GM12892 (cell line): ENCODE measurements at regions not wholly inside any gene's neighbourhood (a gene's known extent, or its start where the extent isn't known, plus 50 kb on each side); places are given as distances from the start of the nearest gene placed in this dataset.

Experiments used
- DNase-seq: peaks from one replicate; pipeline ENCODE4 v3.0.0; 2011; ENCODE audit not compliant: insufficient read length
- FAIRE-seq: peaks from 2 replicates; lab custom pipeline; 2011; peaks lifted over from hg19 to GRCh38; lab: Jason Lieb, UNC
- POLR2A ChIP-seq: IDR thresholded peaks from 2 replicates; pipeline ENCODE4 v1.6.1; 2011; ENCODE audit warnings: low read depth, low read length, control low read depth
- POLR2AphosphoS5 ChIP-seq: IDR thresholded peaks from 2 replicates; pipeline ENCODE4 v1.6.1; 2011; ENCODE audit warnings: low read depth, low read length, control low read depth
- TAF1 ChIP-seq: IDR thresholded peaks from 2 replicates; pipeline ENCODE4 v1.6.1; 2011; ENCODE audit warnings: low read depth, mild to moderate bottlenecking, control low read depth, low read length, borderline replicate concordance

DNA sequence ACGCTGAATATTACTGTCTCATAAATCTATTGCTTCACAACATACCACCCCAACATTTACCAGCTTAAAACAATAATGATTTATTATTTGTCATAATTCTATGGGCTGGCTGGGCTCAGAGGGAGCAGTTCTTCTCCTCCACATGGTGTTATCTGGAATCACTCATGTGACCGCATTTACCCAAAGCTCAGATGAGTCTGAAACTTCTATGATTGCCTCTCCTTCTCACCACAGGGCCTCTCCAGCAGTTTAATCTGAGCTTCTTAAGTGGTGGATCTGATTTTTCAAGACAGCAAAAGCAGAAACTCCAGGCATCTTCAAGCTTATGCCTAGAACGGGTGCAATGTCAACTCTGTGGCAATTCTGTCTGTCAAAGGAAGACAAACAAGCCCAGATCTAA lies 210.3 kb upstream of the ADRA1B start:
- TF ChIP-seq POLR2AphosphoS5 = no peak
- no peak for TF ChIP-seq POLR2A
- no peak for TF ChIP-seq TAF1
- DNase-seq (no peak), FAIRE-seq (no peak)

DNA sequence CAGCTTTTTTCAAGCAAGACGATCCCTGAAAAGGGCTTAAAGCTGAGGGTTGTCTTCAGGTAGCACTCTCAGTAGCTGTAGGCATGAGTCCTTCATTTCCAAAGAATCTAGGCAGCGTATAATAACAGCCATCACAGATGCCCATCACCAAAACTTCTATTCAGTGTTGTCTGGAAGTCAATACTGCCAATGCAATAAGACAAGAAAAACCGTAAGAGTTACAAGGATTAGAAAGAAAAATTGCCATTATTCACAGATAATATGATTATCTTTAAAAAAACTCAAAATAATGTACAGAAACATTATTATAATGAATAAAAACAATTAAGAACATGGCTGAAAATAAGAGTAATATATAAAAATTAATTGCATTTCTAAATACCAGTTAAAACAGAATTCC lies 208.2 kb upstream of the ADRA1B start:
- DNase-seq = no peak
- no peak for FAIRE-seq
- TF ChIP-seq POLR2AphosphoS5 (no peak), POLR2A (no peak), TAF1 (no peak)

DNA sequence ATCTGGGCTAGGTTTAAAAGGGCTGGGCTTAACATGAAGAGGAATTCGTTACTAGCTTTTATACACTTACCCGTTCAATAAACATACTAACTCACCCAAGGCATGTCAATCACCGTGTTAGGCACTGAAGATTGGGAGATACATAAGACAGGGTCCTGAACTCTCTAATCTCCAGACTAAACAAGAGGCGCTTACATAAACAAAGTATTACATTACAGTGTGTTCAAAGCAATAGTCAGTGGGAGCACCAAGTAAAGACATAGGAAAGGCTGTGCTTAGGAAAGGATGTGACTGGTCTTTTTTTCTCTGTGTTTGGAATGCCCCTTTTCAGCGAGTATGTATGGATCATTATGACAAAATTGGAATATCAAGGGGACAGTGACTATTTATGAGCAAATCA lies 203.6 kb upstream of the ADRA1B start:
- TF ChIP-seq POLR2A (no peak), POLR2AphosphoS5 (no peak), TAF1 (no peak)
- DNase-seq (no peak), FAIRE-seq (no peak)

DNA sequence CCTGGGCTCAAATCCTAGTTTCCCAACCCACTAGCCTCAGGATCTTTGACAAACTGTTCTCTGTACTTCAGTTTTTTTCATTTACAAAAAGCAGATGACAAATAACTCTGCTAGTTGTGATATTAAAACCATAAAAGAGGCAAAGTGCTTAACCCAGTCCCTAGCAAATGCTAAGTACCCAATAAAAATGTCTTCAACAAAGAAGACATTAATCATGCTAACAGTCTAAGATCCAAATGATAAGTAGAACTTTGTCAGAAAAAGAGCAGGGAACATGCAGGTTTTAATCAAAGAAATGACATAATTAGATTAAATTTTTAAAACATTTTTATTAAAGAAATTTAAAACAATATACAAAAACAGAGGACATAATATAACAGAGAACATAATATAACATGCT lies 203.0 kb upstream of the ADRA1B start:
- no peak for TF ChIP-seq TAF1
- TF ChIP-seq POLR2AphosphoS5 = no peak
- no peak for TF ChIP-seq POLR2A
- no peak for DNase-seq
- FAIRE-seq = no peak

DNA sequence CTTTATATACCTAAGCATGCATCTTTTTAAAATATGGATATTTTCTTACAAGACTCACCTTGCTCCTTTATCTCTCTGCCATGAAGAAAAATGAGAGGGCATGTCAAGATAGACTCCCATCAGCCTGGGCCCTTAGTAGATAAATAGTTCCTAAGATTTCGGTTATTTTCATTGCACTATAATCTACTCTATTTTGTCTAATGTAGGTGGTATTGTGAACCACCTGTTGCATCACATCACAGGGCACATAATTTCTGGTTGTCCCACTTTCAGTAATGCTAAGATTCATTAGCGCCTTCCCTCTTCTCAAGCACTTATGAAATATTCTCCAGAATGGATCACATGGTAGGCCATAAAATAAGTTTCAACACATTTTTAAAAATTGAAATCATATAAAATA lies 202.5 kb upstream of the ADRA1B start:
- FAIRE-seq (no peak), DNase-seq (no peak)
- no peak for TF ChIP-seq POLR2A
- TF ChIP-seq TAF1 = no peak
- no peak for TF ChIP-seq POLR2AphosphoS5

DNA sequence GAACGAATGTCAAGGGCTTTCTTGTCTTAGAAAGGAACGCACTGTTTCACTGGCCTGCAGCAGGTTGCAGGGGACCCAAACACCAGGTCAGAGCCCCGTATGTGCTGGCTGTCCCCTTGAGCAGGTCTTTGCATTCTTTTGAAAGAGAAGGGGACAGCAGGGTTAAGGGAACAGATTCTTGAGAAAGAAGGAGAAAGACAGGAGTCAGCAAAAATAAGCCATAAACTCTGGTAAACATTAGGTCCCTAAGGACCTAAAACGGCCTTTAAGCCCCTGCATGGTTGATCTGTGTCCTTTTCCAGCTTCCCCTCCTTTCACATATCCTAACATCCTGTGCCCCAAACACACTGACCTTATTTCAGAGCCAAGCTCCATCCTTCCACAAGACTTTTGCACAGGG lies 190.8 kb upstream of the ADRA1B start:
- DNase-seq = no peak
- FAIRE-seq = no peak
- TF ChIP-seq POLR2A = no peak
- TF ChIP-seq TAF1 = no peak
- TF ChIP-seq POLR2AphosphoS5 = no peak

DNA sequence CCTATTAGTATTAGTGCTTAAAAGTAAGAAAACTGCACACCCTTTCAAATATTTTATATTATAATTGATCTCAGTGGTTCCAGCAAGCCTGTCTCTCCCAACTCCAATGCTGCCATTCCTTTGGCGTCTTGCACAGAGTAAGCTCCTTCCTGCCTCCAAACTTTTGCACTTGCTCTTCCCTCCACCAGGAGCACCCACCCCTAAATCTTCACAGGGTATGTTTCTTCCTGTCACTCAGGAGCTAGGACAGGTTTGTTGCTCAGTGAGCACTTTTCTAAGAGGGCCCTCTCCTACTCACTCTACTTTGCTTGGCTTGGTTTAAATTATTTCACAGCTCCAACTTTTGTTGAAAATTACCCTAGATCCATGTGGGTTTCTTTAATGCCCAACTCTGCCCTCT lies 189.1 kb upstream of the ADRA1B start:
- TF ChIP-seq POLR2A (no peak), POLR2AphosphoS5 (no peak), TAF1 (no peak)
- DNase-seq (no peak), FAIRE-seq (no peak)

DNA sequence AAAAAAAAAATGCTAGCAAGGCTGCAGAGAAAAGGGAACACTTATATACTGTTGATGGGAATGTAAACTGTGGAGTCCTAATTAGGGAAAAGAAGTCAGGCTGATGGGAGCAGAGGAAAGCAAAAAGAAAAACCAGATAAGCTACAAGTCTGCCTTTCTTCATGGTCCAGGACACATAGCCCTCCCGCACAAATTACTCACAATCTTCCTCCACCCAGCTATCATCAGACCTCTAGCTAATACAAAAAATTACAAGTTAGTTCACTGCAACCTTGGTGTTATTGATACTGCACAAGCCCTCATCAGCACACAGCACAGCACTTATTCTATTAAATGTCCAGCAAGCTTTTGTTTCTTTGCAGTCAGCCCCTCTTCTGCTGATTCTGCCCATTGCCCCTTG lies 186.0 kb upstream of the ADRA1B start:
- no peak for DNase-seq
- no peak for FAIRE-seq
- TF ChIP-seq POLR2AphosphoS5 (no peak), POLR2A (no peak), TAF1 (no peak)

DNA sequence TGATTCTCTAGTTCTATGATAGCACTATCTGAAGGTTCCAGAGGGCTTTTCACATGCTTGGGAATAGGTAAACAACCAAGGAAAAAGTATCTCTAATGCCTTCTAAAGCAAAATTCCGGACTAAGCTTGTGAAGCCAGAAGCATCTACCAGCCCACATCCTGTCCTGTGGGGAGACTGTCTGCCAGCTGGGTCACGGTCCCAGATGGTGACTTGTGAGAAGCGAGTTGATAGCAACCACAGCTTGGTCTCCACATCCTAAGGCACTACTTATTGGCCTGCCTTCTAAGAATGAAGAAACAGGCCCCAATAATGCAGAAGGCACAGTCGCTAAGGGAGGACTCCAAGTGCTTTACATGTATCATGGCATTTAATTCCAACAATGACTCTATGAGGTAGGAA lies 184.1 kb upstream of the ADRA1B start:
- no peak for FAIRE-seq
- no peak for TF ChIP-seq POLR2A
- TF ChIP-seq POLR2AphosphoS5 = no peak
- TF ChIP-seq TAF1 = no peak

DNA sequence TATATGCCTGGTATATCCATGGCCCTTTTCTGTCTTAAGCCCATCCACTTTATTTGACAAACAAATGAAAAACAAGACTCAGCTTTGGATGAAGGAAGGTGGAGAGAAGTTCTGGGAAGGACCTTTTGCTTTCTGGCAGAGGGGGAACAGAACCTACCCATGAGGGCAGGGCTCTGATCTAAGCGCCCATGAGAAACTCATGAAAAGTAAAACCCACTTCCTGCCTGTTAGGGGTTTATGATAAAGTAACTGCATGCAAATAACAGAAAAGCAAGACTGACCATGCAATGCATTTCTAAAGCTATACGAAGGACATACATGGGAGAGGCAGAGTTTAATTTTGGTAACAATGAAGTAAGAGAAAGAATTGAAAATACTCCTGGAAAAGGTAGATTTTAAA lies 181.9 kb upstream of the ADRA1B start:
- FAIRE-seq = no peak
- TF ChIP-seq POLR2AphosphoS5 (no peak), TAF1 (no peak)
- no peak for DNase-seq

More for the DNA sequence above, 184.1 kb upstream of the ADRA1B start:
- DNase-seq = no peak

DNA sequence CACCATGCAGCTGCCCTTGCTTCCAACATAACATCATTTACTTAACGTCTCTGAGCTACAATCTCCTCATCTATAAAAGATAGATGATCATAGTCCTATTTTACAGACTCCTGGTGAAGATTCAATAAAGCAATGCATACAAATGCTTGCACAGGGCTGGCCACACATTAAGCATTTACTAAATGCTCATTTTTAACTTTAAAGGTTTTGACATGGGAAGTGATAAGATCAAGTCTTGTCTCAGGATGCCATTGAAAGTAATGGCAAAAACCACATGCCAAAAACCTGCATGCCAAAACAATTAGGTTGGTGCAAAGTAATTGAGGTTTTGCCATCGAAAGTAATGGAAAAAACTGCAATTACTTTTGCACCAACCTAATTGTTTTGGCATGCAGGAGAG lies 181.2 kb upstream of the ADRA1B start:
- TF ChIP-seq POLR2A (no peak), POLR2AphosphoS5 (no peak), TAF1 (no peak)
- no peak for FAIRE-seq
- no peak for DNase-seq

DNA sequence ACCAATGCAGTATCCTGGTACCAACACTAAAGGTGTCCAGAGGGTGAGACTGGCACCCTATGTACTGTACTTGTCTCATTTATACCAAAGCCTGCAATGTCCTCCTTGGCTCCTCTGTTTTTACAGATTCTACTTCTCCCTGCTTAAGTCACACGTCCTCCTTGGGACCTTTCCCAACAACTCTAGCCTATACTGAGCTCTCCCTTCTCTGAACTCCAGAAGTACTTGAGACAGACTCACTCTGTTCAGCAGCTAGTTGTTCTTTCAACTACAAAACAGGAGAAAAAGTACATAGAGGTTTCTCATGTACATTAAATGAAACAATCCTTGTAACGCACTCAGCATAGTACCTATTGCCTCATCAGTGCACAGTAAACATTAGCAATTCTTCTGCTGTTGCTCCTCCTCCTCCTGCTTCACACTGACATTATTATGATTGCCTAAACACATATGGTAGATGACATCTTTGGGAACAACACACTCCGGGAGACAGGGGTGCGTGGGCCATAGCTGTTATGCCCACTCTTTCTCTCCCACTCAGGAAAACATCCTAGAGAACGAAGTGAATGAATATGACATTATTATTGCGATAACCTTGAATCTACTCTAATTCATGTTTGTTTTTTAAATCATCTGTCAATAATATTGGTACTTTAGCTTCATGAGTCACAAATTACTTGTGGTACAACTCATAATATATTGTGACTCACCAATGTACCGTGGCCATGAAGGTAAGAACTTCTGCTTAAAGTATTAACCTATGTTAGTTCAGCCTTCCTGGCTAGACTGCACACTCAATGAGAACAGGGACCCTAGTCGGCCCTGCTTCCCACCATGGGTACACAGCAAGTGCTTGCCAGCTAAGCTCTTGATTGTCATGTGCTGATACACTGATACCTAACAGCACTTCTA lies 180.3 kb upstream of the ADRA1B start:
- DNase-seq (no peak), FAIRE-seq (no peak)
- no peak for TF ChIP-seq POLR2A
- no peak for TF ChIP-seq TAF1
- TF ChIP-seq POLR2AphosphoS5 = no peak
